ENCODE measurements at regions not wholly inside any gene's neighbourhood (a gene's known extent, or its start where the extent isn't known, plus 50 kb on each side); places are given as distances from the start of the nearest gene placed in this dataset.

GRCh38 chr7:155398944-155399343, 59.0 kb upstream of the EN2 start:
- no peak overlapping the region for H3K4me3 ChIP-seq (ENCODE audit: low read length)
- H3K36me3 Mint-ChIP-seq (ENCODE audit: low read depth): no peaks in the 10 kb centered on the region
- H3K9me3 ChIP-seq (ENCODE audit: control insufficient read depth, low read length): peaks cover 6% of the 10 kb centered on the region
- H3K4me1 Mint-ChIP-seq: no peaks in the 10 kb centered on the region
- 77 to 84% methylated on average over 9 to 14 of the region's 14 CpGs for WGBS, 2 experiments (ENCODE audit: insufficient coverage in 1 of 2, insufficient read length in 1 of 2)
- peak; percentile 73 for DNase-seq
- TF ChIP-seq CTCF (conservative IDR thresholded peaks at IDR 0.05): peak; percentile 68
- H3K27me3 ChIP-seq (ENCODE audit: control insufficient read depth, insufficient read depth, low read length, poor library complexity, severe bottlenecking): peaks cover 17% of the 10 kb centered on the region
- peaks cover 65% of the 10 kb centered on the region for H3K27me3 Mint-ChIP-seq (ENCODE audit: insufficient read depth)
- H3K9ac ChIP-seq (ENCODE audit: extremely low read depth, low read length, poor library complexity, severe bottlenecking): no peak overlapping the region
- no peak overlapping the region for H3K4me3 Mint-ChIP-seq
- no peaks in the 10 kb centered on the region for H3K36me3 ChIP-seq (ENCODE audit: control insufficient read depth, insufficient read depth, low read length)
- H3K27ac Mint-ChIP-seq: no peak overlapping the region
- H3K27ac ChIP-seq (ENCODE audit: low read depth, low read length): no peak overlapping the region
- H3K9me3 Mint-ChIP-seq: peaks cover 15% of the 10 kb centered on the region
- H3K4me1 ChIP-seq (ENCODE audit: control insufficient read depth, insufficient read depth, low read length): no peaks in the 10 kb centered on the region

GRCh38 chr7:155399577-155399976, 58.4 kb upstream of the EN2 start:
- no peak overlapping the region for H3K4me3 ChIP-seq (ENCODE audit: low read length)
- TF ChIP-seq CTCF (conservative IDR thresholded peaks at IDR 0.05): no peak
- no peaks in the 10 kb centered on the region for H3K36me3 ChIP-seq (ENCODE audit: control insufficient read depth, insufficient read depth, low read length)
- peaks cover 6% of the 10 kb centered on the region for H3K9me3 ChIP-seq (ENCODE audit: control insufficient read depth, low read length)
- no peak overlapping the region for H3K4me3 Mint-ChIP-seq
- no peaks in the 10 kb centered on the region for H3K36me3 Mint-ChIP-seq (ENCODE audit: low read depth)
- no peak overlapping the region for H3K27ac ChIP-seq (ENCODE audit: low read depth, low read length)
- no peak overlapping the region for H3K27ac Mint-ChIP-seq
- 90 to 91% methylated on average over 9 to 14 of the region's 14 CpGs for WGBS, 2 experiments (ENCODE audit: insufficient coverage in 1 of 2, insufficient read length in 1 of 2)
- H3K27me3 ChIP-seq (ENCODE audit: control insufficient read depth, insufficient read depth, low read length, poor library complexity, severe bottlenecking): peaks cover 17% of the 10 kb centered on the region
- no peak overlapping the region for H3K9ac ChIP-seq (ENCODE audit: extremely low read depth, low read length, poor library complexity, severe bottlenecking)
- H3K4me1 Mint-ChIP-seq: no peaks in the 10 kb centered on the region
- no peak for DNase-seq
- no peaks in the 10 kb centered on the region for H3K4me1 ChIP-seq (ENCODE audit: control insufficient read depth, insufficient read depth, low read length)
- H3K9me3 Mint-ChIP-seq: peaks cover 15% of the 10 kb centered on the region
- H3K27me3 Mint-ChIP-seq (ENCODE audit: insufficient read depth): peaks cover 67% of the 10 kb centered on the region

- H3K36me3 Mint-ChIP-seq (ENCODE audit: low read depth): no peaks in the 10 kb centered on the region
- H3K9me3 Mint-ChIP-seq: peaks cover 15% of the 10 kb centered on the region
- no peak overlapping the region for H3K4me3 Mint-ChIP-seq
- WGBS, 2 experiments (ENCODE audit: insufficient coverage in 1 of 2, insufficient read length in 1 of 2): 56 to 80% methylated on average over 3 to 8 of the region's 8 CpGs
- no peak overlapping the region for H3K27ac Mint-ChIP-seq
- Histone ChIP-seq H3K27ac (ENCODE audit: low read depth, low read length) (no peak overlapping the region), H3K36me3 (ENCODE audit: control insufficient read depth, insufficient read depth, low read length) (no peaks in the 10 kb centered on the region), H3K27me3 (ENCODE audit: control insufficient read depth, insufficient read depth, low read length, poor library complexity, severe bottlenecking) (peaks cover 17% of the 10 kb centered on the region), H3K9ac (ENCODE audit: extremely low read depth, low read length, poor library complexity, severe bottlenecking) (no peak overlapping the region), H3K4me1 (ENCODE audit: control insufficient read depth, insufficient read depth, low read length) (no peaks in the 10 kb centered on the region), H3K9me3 (ENCODE audit: control insufficient read depth, low read length) (peaks cover 6% of the 10 kb centered on the region), H3K4me3 (ENCODE audit: low read length) (no peak overlapping the region)
- peaks cover 53% of the 10 kb centered on the region for H3K27me3 Mint-ChIP-seq (ENCODE audit: insufficient read depth)
- TF ChIP-seq CTCF (conservative IDR thresholded peaks at IDR 0.05): no peak
- no peak for DNase-seq
- H3K4me1 Mint-ChIP-seq: no peaks in the 10 kb centered on the region
Measured at GRCh38 chr7:155401231-155401630, 56.7 kb upstream of the EN2 start.

Data from endodermal cell (in vitro differentiated cells).